PC-9 (cell line): ENCODE measurements at regions not wholly inside any gene's neighbourhood (a gene's known extent, or its start where the extent isn't known, plus 50 kb on each side); places are given as distances from the start of the nearest gene placed in this dataset.

Source experiments
- CTCF ChIP-seq: fragments of 200-600 bp; sonication (generic); conservative IDR thresholded peaks from 2 replicates; pipeline ENCODE4 v1.6.1; 2017; ENCODE audit warnings: mixed run types, antibody characterized with exemption, mild to moderate bottlenecking, moderate library complexity
- EZH2 ChIP-seq: fragments of 200-600 bp; sonication (generic); IDR thresholded peaks from 2 replicates; pipeline ENCODE4 v1.8.0; 2017; ENCODE audit warnings: antibody characterized with exemption, low read depth

GRCh38 chr9:95751520-95751790, 124.0 kb upstream of the ERCC6L2 start:
- TF ChIP-seq CTCF (no peak), EZH2 (no peak)
